ENCODE measurements at regions not wholly inside any gene's neighbourhood (a gene's known extent, or its start where the extent isn't known, plus 50 kb on each side); places are given as distances from the start of the nearest gene placed in this dataset.
"Not testable (repeated sequence)": the region's sequence is repeated elsewhere in the genome, so short reads cannot be mapped to it uniquely, and the experiment has no call there.

DNA sequence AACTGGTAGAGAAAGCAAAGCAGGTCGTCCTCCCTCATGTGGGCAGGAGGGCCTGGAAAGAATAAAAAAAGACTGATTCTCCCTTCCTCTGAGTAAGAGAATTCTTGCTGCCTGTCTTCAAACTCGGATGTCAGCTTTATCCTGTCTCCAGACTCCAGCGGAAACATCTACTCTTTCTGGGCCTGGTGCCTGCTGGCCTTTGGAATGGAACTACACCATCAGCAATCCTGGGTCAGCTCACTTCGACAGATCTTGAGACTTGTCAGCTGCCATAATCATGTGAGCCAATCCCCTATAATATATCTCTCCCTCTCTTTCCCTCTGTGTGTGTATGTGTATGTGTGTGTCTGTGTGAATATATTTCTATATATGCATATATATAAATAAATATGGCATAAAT lies 411.0 kb upstream of the DPP6 start:
- DNase-seq (ENCODE audit: low spot score) = no peak

- DNase-seq (ENCODE audit: low spot score) = no peak
These were observed 409.2 kb upstream of the DPP6 start for GRCh38 chr7:153642989-153643388.

DNA sequence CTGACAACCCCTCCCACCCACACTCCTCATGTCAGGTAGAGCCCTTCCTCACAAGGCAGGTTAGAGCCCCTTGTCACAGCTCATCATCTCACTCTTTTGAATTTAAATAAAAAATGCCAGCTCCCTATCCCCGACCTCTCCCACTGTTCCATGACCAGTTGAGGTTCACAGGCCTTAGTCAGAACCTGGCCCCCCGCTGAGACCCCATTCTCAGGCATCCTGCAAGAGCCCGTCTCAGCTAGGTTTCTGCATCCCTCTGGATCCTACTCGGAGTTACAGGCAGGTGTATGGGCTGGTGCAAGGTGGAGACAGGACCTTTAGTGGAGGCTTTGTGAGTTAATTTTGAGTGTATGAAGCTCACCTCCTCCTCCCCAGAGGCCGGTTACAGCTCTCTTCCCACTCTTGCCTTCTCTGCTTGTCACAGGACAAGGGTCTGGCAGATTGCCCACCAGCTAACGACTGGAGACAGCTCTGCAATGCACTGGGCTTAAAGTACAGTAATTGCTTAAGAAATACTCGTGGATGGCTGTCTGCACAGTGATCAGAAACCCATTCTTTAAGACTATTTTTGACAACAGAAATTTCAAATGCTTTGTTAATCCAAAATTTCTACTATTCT lies 394.9 kb upstream of the DPP6 start:
- no peak for DNase-seq (ENCODE audit: low spot score)

DNA sequence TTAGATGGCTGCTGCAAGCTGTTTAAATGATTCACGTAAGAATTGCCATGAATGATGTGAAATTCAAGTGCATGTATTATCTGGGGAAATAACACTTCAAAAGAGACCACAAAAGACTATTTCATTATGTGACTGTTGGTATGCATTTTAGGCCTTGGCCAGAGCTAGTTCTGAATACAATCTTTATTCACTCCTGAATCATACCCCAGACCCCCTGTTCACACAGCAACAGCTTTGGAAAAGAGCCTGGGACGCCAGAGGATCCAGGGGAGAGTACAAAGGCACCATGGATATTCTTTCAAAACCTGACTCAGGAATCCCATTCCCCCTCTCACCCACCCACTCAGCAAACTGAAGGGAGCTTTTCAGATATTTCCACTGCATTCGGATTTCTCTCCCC lies 377.1 kb upstream of the DPP6 start:
- no peak for DNase-seq (ENCODE audit: low spot score)

DNA sequence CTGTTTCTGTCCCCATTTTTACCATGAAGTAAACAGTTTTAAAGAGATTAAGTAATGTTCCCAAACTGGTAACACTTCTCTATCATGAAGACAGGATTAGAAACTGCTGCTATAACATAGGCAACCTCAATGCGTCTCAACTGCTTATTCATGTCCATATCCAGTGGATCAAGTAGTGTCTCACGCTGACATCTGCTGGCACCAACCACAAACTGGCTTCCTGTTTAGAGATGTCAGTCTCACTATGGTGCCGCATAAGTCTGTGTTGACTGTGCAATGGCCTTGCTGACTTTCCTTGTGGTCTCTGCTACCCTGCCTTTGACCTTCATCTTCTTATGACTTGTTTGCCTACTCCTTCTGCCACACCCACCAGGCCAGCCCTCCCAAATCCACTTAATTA lies 369.6 kb upstream of the DPP6 start:
- DNase-seq (ENCODE audit: low spot score) = no peak

DNA sequence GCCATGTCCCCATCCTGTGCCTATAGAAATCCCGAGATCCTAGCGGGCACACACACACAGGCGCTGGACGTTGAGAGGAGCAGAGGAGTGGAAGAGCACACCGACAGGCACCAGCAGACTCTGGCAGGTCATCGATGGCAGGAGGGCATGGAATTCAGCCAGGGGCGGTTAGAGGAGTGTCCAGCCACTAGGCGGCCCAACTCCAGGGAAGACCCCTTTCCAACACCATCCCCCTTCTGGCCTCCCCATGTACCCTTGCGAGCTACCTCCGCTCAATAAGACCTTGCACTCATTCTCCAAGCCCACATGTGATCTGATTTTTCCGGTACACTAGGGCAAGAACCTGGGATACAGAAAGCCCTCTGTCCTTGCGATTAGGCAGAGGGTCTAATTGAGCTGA lies 356.0 kb upstream of the DPP6 start:
- no peak for DNase-seq (ENCODE audit: low spot score)

GRCh38 chr7:153698046-153698445 lies 354.2 kb upstream of the DPP6 start:
- no peak for DNase-seq (ENCODE audit: low spot score)

DNA sequence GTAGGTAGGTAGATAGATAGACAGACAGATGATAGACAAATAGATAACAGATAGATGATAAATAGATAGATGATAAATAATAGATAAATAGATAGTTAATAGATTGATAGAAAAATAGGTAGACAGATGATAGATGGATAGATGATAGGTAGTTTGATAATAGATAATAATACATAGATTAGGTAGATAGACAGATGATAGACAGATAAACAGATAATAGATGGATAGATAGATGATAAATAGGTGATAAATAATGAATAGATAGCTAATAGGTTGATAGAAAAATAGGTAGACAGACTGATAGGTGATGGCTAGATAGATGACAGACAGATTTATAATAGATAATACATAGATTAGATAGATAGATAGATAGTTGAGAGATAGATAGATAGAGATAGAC lies 350.5 kb upstream of the DPP6 start:
- DNase-seq (ENCODE audit: low spot score) = no peak

GRCh38 chr7:153723892-153724291 lies 328.3 kb upstream of the DPP6 start:
- DNase-seq (ENCODE audit: low spot score) = not testable (repeated sequence)

DNA sequence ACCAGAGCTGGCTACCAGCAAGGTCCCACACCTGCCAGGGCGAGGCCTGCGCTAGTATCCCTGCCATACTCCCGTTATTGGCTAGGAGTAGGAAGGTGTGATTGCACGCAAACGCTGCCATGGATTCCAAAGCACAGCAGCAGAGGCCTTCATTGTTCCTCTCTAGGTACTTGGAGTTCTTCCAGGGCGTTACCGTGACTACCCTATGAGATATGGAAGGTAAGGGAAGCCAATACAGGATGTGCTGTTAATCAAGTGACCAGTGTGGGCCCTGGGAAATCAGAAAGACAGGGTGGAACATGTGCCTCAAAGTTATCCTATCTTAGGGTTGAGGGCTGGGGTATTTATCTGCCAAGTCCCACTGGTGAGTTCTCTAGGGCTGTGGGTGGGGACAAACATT lies 320.7 kb upstream of the DPP6 start:
- DNase-seq (ENCODE audit: low spot score) = not testable (repeated sequence)

DNA sequence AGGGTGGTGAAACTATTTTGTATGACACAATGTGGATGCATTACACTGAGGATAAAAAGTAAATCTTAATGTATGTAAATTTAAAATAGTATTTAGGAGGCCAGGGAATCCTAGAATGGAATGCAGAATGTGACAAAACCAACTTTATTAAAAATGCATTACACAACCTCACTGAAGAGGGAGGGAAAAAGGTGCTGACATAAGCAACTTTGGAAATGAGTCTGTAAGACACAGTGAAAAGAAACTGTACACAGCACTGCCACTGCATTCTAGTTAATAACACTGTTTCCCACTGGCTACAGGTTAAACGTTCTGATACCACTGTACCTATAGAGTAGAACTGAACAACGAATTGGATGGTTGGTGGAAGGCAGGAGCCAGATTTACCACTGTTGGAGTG lies 308.8 kb upstream of the DPP6 start:
- not testable (repeated sequence) for DNase-seq (ENCODE audit: low spot score)

GRCh38 chr7:153747969-153748368 lies 304.2 kb upstream of the DPP6 start:
- DNase-seq (ENCODE audit: low spot score) = not testable (repeated sequence)

- not testable (repeated sequence) for DNase-seq (ENCODE audit: low spot score)
These were observed 303.3 kb upstream of the DPP6 start for GRCh38 chr7:153748885-153749284.

- not testable (repeated sequence) for DNase-seq (ENCODE audit: low spot score)
These were observed 286.3 kb upstream of the DPP6 start for GRCh38 chr7:153765869-153766268.

DNA sequence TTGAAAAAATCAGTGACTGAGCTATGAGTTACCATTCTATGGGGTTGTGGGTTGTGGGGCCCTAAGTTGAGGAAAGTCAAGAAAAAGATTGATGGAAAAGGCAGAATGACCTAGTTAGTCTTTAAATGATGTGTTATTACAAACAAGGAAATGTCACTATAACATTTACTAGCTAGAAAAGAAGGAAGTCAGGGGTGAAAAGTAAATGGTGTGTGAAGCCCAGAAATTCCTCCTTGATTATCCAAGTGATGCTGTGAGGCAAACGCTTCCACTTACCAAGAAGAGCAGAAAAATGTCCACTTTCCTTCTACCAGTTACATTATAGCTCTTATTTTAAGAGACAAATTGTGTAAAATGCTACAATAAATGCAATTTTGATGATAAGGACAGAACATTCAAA lies 285.3 kb upstream of the DPP6 start:
- not testable (repeated sequence) for DNase-seq (ENCODE audit: low spot score)

- DNase-seq (ENCODE audit: low spot score) = no peak
These were observed 279.2 kb upstream of the DPP6 start for GRCh38 chr7:153772966-153773365.

DNA sequence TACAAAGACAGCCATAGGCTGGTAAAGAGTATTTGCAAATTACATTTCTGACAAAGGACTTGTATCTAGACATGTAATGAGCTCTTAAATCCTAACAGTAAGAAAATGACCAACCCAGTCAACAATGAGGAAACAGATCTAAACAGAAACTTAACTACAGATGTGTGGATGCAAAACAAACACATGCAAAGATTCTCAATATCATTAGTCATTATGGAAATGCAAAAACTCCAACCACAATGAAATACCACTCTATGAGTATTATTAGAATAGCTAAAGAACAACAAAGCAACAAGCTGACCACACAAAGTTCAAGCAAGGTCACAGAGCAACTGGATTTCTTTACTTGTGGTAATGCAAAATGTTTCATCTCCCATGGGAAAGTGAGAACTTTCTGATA lies 275.3 kb upstream of the DPP6 start:
- DNase-seq (ENCODE audit: low spot score) = not testable (repeated sequence)

- not testable (repeated sequence) for DNase-seq (ENCODE audit: low spot score)
These were observed 254.8 kb upstream of the DPP6 start for GRCh38 chr7:153797363-153797762.

DNA sequence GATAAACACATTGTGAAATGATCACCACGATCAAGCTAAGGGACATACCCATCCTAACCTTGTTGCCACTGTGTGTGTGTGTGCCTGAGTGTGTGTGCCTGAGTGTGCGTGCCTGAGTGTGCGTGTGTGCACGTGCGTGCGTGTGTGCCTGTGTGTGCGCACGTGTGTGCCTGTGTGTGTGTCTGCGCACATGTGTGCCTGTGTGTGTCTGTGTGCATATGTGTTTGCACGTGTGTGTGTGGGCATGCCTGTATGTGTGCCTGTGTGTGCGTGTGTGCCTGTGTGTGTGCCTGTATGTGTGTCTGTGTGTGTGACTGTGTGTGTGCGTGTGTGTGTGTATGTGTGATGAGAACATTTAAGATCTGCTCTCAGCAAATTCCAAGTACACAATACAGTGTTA lies 244.1 kb upstream of the DPP6 start:
- no peak for DNase-seq (ENCODE audit: low spot score)

- no peak for DNase-seq (ENCODE audit: low spot score)
These were observed 222.7 kb upstream of the DPP6 start for GRCh38 chr7:153829525-153829924.

- DNase-seq (ENCODE audit: low spot score) = no peak
These were observed 220.0 kb upstream of the DPP6 start for GRCh38 chr7:153832160-153832559.

DNA sequence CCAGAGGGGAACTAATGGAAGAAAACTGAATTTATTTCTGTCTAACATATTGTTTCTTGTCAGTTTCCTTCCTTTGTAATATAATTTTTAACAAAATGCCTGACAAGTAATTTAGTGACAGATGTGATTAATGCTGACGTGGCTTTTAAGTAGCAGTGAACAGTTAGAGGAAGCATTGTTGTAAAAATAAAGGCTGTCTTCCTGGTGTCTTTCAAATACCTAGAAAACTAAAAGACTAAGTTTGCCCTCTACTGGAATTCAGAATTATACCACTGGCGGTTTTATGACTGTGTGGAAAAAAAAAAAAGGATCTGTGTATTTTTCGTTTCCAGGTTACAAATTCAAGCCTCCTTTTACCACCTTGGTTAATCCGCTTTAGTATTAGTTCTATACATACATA lies 217.1 kb upstream of the DPP6 start:
- no peak for DNase-seq (ENCODE audit: low spot score)

DNA sequence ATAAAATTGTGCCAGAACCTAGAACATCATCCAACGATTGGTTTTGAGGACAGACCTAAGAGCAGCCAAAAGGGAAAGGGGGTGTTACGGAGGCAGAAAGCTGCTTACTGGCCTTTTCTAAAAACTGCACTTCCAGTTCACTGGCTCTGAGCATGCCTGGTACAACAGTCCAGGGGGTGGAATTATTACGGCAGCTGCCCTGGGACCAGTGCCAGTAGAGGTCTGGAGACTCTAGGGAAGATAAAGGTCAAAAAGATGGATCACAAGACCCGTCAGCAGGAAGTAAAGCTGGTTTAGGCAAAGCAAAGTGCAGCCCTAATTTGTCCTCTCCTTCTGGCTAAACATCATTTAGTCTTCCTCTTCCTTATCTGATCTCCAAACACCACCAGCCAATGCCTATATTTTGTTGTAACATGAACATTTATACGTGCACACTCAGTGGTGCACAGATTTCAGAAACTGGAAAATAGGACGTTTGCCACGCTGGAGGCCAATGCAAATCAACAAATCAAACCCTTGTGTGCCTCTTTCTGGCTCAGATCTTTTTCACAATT lies 216.4 kb upstream of the DPP6 start:
- DNase-seq (ENCODE audit: low spot score) = no peak

DNA sequence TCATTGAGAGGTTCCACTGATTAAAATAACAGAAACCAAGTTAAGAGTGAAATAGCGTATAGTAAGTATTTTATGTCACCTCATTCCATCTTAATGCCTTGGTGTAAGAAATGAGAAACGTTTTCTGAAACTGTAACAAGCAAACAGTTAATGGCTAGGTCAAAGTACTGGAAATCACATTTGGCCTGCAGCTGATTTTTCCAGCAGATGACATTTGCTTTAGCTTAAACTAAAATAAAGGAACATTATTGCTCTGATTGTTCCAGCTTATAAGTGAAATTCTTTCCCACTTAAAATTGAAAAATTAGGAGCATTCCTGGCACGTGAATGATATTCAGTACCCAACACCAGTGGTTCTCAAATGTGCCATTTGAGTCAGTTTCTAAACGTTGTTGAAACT lies 213.6 kb upstream of the DPP6 start:
- DNase-seq (ENCODE audit: low spot score) = no peak
